GM12892 (cell line): ENCODE measurements at regions not wholly inside any gene's neighbourhood (a gene's known extent, or its start where the extent isn't known, plus 50 kb on each side); places are given as distances from the start of the nearest gene placed in this dataset.

Experiments used
- DNase-seq: peaks from one replicate; pipeline ENCODE4 v3.0.0; 2011; ENCODE audit not compliant: insufficient read length
- FAIRE-seq: peaks from 2 replicates; lab custom pipeline; 2011; peaks lifted over from hg19 to GRCh38; lab: Jason Lieb, UNC
- POLR2A ChIP-seq: IDR thresholded peaks from 2 replicates; pipeline ENCODE4 v1.6.1; 2011; ENCODE audit warnings: low read depth, low read length, control low read depth
- POLR2AphosphoS5 ChIP-seq: IDR thresholded peaks from 2 replicates; pipeline ENCODE4 v1.6.1; 2011; ENCODE audit warnings: low read depth, low read length, control low read depth
- TAF1 ChIP-seq: IDR thresholded peaks from 2 replicates; pipeline ENCODE4 v1.6.1; 2011; ENCODE audit warnings: low read depth, mild to moderate bottlenecking, control low read depth, low read length, borderline replicate concordance

- FAIRE-seq (peak; percentile 70), DNase-seq (no peak)
- no peak for TF ChIP-seq TAF1
- no peak for TF ChIP-seq POLR2AphosphoS5
- no peak for TF ChIP-seq POLR2A
Measured at GRCh38 chr14:98489115-98489514, 782.9 kb downstream of the BCL11B start.

- no peak for DNase-seq
- no peak for FAIRE-seq
- TF ChIP-seq TAF1 (no peak), POLR2A (no peak), POLR2AphosphoS5 (no peak)
Measured at GRCh38 chr14:98494582-98494981, 777.4 kb downstream of the BCL11B start.

DNA sequence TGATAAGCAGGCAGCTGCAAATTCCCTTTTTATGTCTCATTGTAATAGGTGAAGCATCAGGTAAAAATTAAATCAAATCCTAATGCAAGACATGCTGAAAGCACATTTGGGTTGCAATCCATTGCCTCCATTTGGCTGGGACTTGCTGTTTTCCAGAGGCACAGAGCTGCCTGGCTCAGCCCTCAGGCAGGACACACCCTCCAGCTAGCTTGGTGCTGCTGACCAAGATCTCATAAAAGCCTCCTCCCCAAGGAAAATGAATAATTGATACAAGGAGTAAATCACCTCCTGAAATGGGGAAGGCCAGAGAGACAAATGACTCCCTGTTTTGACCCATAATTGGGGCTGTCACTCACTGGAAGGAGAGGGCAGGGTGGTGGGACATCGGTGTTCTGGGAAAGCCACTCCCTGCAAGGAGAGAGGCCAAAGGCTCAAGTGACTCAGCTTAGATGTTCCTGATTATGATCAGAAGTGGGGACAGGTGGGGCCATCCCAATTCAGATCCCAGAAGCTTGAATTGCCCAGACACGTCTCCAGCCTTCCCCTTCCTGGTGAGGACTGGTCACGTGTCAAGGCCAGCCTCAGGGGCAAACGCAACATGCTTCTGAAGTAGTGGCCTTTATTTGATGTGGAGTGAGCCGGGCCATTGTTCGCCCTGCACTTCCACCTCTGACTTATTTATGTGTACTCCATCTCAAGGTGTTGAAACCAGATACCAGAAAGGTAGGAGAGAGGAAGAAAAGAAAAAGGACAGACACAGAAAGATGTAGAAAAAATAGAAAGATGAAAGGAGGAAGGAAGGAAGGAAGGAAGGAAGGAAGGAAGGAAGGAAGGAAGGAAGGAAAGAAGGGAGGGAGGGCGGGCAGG lies 773.7 kb downstream of the BCL11B start:
- TF ChIP-seq TAF1, result no peak
- no peak for TF ChIP-seq POLR2A
- no peak for TF ChIP-seq POLR2AphosphoS5
- DNase-seq (no peak), FAIRE-seq (no peak)

GRCh38 chr14:98501335-98501734 lies 770.7 kb downstream of the BCL11B start:
- TF ChIP-seq TAF1 (no peak), POLR2AphosphoS5 (no peak), POLR2A (no peak)
- FAIRE-seq (no peak), DNase-seq (no peak)

- no peak for FAIRE-seq
- TF ChIP-seq POLR2A, result no peak
- TF ChIP-seq TAF1, result no peak
- TF ChIP-seq POLR2AphosphoS5, result no peak
Measured at GRCh38 chr14:98501836-98502235, 770.2 kb downstream of the BCL11B start.

GRCh38 chr14:98503086-98503815 lies 768.7 kb downstream of the BCL11B start:
- TF ChIP-seq POLR2A, result no peak
- TF ChIP-seq POLR2AphosphoS5, result no peak
- TF ChIP-seq TAF1, result no peak
- DNase-seq, result no peak
- no peak for FAIRE-seq

More at GRCh38 chr14:98501836-98502235, 770.2 kb downstream of the BCL11B start:
- DNase-seq, result no peak

GRCh38 chr14:98507264-98507663 lies 764.7 kb downstream of the BCL11B start:
- FAIRE-seq (no peak), DNase-seq (no peak)
- TF ChIP-seq POLR2AphosphoS5 (no peak), POLR2A (no peak)

GRCh38 chr14:98510392-98510791 lies 761.6 kb downstream of the BCL11B start:
- TF ChIP-seq POLR2AphosphoS5 (no peak), TAF1 (no peak), POLR2A (no peak)
- no peak for FAIRE-seq
- no peak for DNase-seq

- TF ChIP-seq POLR2A, result no peak
- TF ChIP-seq POLR2AphosphoS5, result no peak
- TF ChIP-seq TAF1, result no peak
- DNase-seq, result no peak
- no peak for FAIRE-seq
Measured at GRCh38 chr14:98512501-98513251, 759.3 kb downstream of the BCL11B start.

- no peak for FAIRE-seq
- TF ChIP-seq POLR2A (no peak), POLR2AphosphoS5 (no peak), TAF1 (no peak)
- DNase-seq, result no peak
Measured at GRCh38 chr14:98513558-98513957, 758.4 kb downstream of the BCL11B start.

DNA sequence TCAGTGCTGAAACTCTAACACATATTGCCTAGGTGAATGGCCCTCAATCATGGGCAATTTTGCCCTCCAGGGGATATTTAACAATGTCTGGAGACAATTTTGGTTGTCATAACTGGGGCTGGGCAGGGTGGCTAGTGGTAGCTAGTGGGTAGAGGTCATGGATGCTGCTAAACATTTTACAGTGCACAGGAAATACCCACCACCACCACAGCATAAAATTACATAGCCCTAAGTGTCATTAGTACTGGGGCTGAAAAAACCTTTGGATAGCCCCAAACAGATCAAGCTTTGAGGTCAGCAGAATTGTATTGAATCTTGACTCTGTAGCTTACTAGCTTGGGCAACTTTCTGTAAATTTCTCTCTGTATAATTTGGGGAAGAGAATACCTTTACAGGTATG lies 758.0 kb downstream of the BCL11B start:
- DNase-seq (no peak), FAIRE-seq (no peak)
- no peak for TF ChIP-seq POLR2AphosphoS5
- TF ChIP-seq POLR2A, result no peak
- TF ChIP-seq TAF1, result no peak
